ENCODE measurements at regions not wholly inside any gene's neighbourhood (a gene's known extent, or its start where the extent isn't known, plus 50 kb on each side); places are given as distances from the start of the nearest gene placed in this dataset.

DNA sequence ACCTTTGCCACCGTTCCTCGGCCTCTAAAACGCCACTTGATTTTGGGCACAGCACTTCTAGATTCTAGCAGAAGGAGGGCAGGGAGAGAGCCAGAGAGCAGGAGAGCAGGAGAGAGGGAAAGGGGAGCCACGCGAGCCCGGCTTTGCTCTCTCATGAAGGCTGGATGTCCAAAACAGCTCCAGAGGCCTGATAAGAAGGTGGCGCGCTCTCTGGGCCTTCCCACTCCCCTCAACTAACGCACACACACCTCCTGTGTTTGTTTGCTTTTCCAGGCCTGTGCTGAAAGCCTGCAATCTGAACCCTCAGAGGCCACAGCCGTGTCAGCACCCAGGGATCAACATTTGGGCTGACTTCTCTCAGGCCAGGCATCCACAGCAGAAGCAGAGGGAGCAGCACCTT, 184.8 kb upstream of the SOX11 start:
- TF ChIP-seq EZH2 (IDR thresholded peaks at IDR 0.05) (no peak), FOXP2 (optimal IDR thresholded peaks at IDR 0.05; ENCODE audit: control extremely low read depth, extremely low read length, insufficient read depth) (no peak)
